SK-N-SH treated with all-trans-retinoic acid at 6 μM for 48 hours (cell line): ENCODE measurements at regions not wholly inside any gene's neighbourhood (a gene's known extent, or its start where the extent isn't known, plus 50 kb on each side); places are given as distances from the start of the nearest gene placed in this dataset.

Source experiments
- ARNTL ChIP-seq: fragments of 450-650 bp; formaldehyde crosslinking; IDR thresholded peaks from 2 replicates; pipeline ENCODE4 v1.5.0; 2020; ENCODE audit warnings: low read depth, mild to moderate bottlenecking, moderate library complexity, borderline replicate concordance
- CSDC2 ChIP-seq: fragments of 250-450 bp; sonication (Bioruptor Pico); IDR thresholded peaks from 2 replicates; pipeline ENCODE4 v1.5.0; 2020; ENCODE audit warnings: mild to moderate bottlenecking, moderate library complexity
- ISL1 ChIP-seq: fragments of 250-450 bp; sonication (Bioruptor Pico); IDR thresholded peaks from 2 replicates; pipeline ENCODE4 v2.1.2; 2022; ENCODE audit warnings: mild to moderate bottlenecking, moderate library complexity
- OSR1 ChIP-seq: fragments of 250-450 bp; sonication (Bioruptor Pico); IDR thresholded peaks from 2 replicates; pipeline ENCODE4 v1.8.0; 2022; ENCODE audit warnings: moderate library complexity, mild to moderate bottlenecking, inconsistent platforms
- TOX ChIP-seq: fragments of 250-450 bp; sonication (Bioruptor Pico); IDR thresholded peaks from 2 replicates; pipeline ENCODE4 v1.8.0; 2021; ENCODE audit warnings: mild to moderate bottlenecking, moderate library complexity, borderline replicate concordance
- ZFP30 ChIP-seq: fragments of 450-650 bp; formaldehyde crosslinking; IDR thresholded peaks from 2 replicates; pipeline ENCODE4 v1.5.0; 2022; ENCODE audit warnings: mild to moderate bottlenecking, moderate library complexity
- ZNF565 ChIP-seq: fragments of 450-650 bp; formaldehyde crosslinking; conservative IDR thresholded peaks from 2 replicates; pipeline ENCODE4 v1.5.0; 2020; ENCODE audit warnings: low read depth, mild to moderate bottlenecking, moderate library complexity
- TF ChIP-seq, protein P1 (sequence below): fragments of 250-450 bp; sonication (Bioruptor Pico); IDR thresholded peaks from 2 replicates; pipeline ENCODE4 v1.5.1; 2020; ENCODE audit warnings: low read depth, mild to moderate bottlenecking, moderate library complexity
- TF ChIP-seq, protein P2 (sequence below): fragments of 250-450 bp; sonication (Bioruptor Pico); IDR thresholded peaks from 2 replicates; pipeline ENCODE4 v1.8.0; 2020; ENCODE audit warnings: mild to moderate bottlenecking, moderate library complexity, borderline replicate concordance
- TF ChIP-seq, protein P3 (sequence below): fragments of 250-450 bp; sonication (Bioruptor Pico); IDR thresholded peaks from 2 replicates; pipeline ENCODE4 v1.5.1; 2021; ENCODE audit warnings: mild to moderate bottlenecking, moderate library complexity

DNA sequence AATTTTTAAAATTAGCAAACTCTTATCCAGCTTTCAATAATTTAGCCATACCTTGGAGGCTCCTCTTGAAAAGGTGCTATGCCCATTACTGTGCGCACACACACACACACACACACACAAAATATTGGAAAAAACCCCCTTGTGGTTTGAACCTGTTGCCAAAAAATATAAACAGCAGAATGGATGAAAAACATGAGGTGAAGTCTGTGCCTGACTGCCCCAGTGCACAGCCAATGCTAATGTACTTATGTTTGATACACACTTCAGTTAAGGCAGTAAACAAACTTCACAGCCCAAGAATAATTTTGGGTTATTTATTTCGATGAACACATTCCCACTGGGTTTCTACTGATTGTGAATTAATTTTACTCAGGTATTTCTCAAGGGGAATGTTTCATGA is 113.2 kb upstream of the SEM1 start:
- TF ChIP-seq ISL1 (CRISPR knock-in tag) (no peak), ZFP30 (CRISPR knock-in tag) (no peak), CSDC2 (CRISPR knock-in tag) (no peak), TOX (CRISPR knock-in tag) (no peak), OSR1 (CRISPR knock-in tag) (no peak), ARNTL (CRISPR knock-in tag) (no peak), ZNF565 (no peak)
- TF ChIP-seq, protein P1, sequence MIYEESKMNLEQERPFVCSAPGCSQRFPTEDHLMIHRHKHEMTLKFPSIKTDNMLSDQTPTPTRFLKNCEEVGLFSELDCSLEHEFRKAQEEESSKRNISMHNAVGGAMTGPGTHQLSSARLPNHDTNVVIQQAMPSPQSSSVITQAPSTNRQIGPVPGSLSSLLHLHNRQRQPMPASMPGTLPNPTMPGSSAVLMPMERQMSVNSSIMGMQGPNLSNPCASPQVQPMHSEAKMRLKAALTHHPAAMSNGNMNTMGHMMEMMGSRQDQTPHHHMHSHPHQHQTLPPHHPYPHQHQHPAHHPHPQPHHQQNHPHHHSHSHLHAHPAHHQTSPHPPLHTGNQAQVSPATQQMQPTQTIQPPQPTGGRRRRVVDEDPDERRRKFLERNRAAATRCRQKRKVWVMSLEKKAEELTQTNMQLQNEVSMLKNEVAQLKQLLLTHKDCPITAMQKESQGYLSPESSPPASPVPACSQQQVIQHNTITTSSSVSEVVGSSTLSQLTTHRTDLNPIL, result no peak
- TF ChIP-seq, protein P2, sequence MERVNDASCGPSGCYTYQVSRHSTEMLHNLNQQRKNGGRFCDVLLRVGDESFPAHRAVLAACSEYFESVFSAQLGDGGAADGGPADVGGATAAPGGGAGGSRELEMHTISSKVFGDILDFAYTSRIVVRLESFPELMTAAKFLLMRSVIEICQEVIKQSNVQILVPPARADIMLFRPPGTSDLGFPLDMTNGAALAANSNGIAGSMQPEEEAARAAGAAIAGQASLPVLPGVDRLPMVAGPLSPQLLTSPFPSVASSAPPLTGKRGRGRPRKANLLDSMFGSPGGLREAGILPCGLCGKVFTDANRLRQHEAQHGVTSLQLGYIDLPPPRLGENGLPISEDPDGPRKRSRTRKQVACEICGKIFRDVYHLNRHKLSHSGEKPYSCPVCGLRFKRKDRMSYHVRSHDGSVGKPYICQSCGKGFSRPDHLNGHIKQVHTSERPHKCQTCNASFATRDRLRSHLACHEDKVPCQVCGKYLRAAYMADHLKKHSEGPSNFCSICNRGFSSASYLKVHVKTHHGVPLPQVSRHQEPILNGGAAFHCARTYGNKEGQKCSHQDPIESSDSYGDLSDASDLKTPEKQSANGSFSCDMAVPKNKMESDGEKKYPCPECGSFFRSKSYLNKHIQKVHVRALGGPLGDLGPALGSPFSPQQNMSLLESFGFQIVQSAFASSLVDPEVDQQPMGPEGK (CRISPR knock-in tag), result no peak
- TF ChIP-seq, protein P3, sequence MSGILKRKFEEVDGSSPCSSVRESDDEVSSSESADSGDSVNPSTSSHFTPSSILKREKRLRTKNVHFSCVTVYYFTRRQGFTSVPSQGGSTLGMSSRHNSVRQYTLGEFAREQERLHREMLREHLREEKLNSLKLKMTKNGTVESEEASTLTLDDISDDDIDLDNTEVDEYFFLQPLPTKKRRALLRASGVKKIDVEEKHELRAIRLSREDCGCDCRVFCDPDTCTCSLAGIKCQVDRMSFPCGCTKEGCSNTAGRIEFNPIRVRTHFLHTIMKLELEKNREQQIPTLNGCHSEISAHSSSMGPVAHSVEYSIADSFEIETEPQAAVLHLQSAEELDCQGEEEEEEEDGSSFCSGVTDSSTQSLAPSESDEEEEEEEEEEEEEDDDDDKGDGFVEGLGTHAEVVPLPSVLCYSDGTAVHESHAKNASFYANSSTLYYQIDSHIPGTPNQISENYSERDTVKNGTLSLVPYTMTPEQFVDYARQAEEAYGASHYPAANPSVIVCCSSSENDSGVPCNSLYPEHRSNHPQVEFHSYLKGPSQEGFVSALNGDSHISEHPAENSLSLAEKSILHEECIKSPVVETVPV (CRISPR knock-in tag), result no peak
